Activated naive CD8-positive, alpha-beta T cell (primary cell): ENCODE measurements at regions not wholly inside any gene's neighbourhood (a gene's known extent, or its start where the extent isn't known, plus 50 kb on each side); places are given as distances from the start of the nearest gene placed in this dataset.
"Not testable (repeated sequence)": the region's sequence is repeated elsewhere in the genome, so short reads cannot be mapped to it uniquely, and the experiment has no call there.

Experiments
- H3K27ac Mint-ChIP-seq: one replicate; pipeline ENCODE4 v1.8.0; 2021; ENCODE audit warnings: mixed read lengths
- H3K27me3 Mint-ChIP-seq: one replicate; pipeline ENCODE4 v1.8.0; 2021; ENCODE audit warnings: mixed read lengths
- H3K36me3 Mint-ChIP-seq: one replicate; pipeline ENCODE4 v1.8.0; 2021; ENCODE audit warnings: mixed read lengths
- H3K4me1 Mint-ChIP-seq: one replicate; pipeline ENCODE4 v1.8.0; 2021; ENCODE audit warnings: low read depth, mixed read lengths
- H3K4me3 Mint-ChIP-seq: one replicate; pipeline ENCODE4 v1.8.0; 2021; ENCODE audit warnings: mild to moderate bottlenecking, mixed read lengths
- H3K9me3 Mint-ChIP-seq: one replicate; pipeline ENCODE4 v1.8.0; 2021; ENCODE audit warnings: low read depth, mixed read lengths

GRCh38 chr18:43950062-43950461 lies 672.8 kb upstream of the SYT4 start:
- no peaks in the 10 kb centered on the region for H3K36me3 Mint-ChIP-seq
- H3K4me3 Mint-ChIP-seq = no peak overlapping the region
- H3K4me1 Mint-ChIP-seq = no peaks in the 10 kb centered on the region
- no peaks in the 10 kb centered on the region for H3K27me3 Mint-ChIP-seq
- peaks cover 3% of the 10 kb centered on the region for H3K9me3 Mint-ChIP-seq
- H3K27ac Mint-ChIP-seq = no peak overlapping the region

GRCh38 chr18:43952398-43952797 lies 675.1 kb upstream of the SYT4 start:
- no peaks in the 10 kb centered on the region for H3K4me1 Mint-ChIP-seq
- no peak overlapping the region for H3K27ac Mint-ChIP-seq
- H3K36me3 Mint-ChIP-seq = no peaks in the 10 kb centered on the region
- no peak overlapping the region for H3K4me3 Mint-ChIP-seq
- no peaks in the 10 kb centered on the region for H3K27me3 Mint-ChIP-seq
- H3K9me3 Mint-ChIP-seq = peaks cover 3% of the 10 kb centered on the region

GRCh38 chr18:43961722-43962121 lies 684.4 kb upstream of the SYT4 start:
- Mint-ChIP-seq H3K4me1 (no peaks in the 10 kb centered on the region), H3K9me3 (no peaks in the 10 kb centered on the region), H3K27me3 (no peaks in the 10 kb centered on the region), H3K27ac (no peak overlapping the region), H3K4me3 (no peak overlapping the region), H3K36me3 (no peaks in the 10 kb centered on the region)

- Mint-ChIP-seq H3K9me3 (peaks cover 4% of the 10 kb centered on the region), H3K4me3 (no peak overlapping the region), H3K36me3 (no peaks in the 10 kb centered on the region), H3K27me3 (no peaks in the 10 kb centered on the region), H3K4me1 (no peaks in the 10 kb centered on the region), H3K27ac (no peak overlapping the region)
These were observed 687.4 kb upstream of the SYT4 start for GRCh38 chr18:43964666-43965065.

GRCh38 chr18:43965691-43966090 lies 688.4 kb upstream of the SYT4 start:
- no peak overlapping the region for H3K4me3 Mint-ChIP-seq
- H3K4me1 Mint-ChIP-seq = no peaks in the 10 kb centered on the region
- H3K27ac Mint-ChIP-seq = no peak overlapping the region
- peaks cover 4% of the 10 kb centered on the region for H3K9me3 Mint-ChIP-seq
- H3K36me3 Mint-ChIP-seq = no peaks in the 10 kb centered on the region
- no peaks in the 10 kb centered on the region for H3K27me3 Mint-ChIP-seq

- no peaks in the 10 kb centered on the region for H3K27me3 Mint-ChIP-seq
- no peak overlapping the region for H3K27ac Mint-ChIP-seq
- H3K4me3 Mint-ChIP-seq = no peak overlapping the region
- no peaks in the 10 kb centered on the region for H3K36me3 Mint-ChIP-seq
- peaks cover 4% of the 10 kb centered on the region for H3K9me3 Mint-ChIP-seq
- no peaks in the 10 kb centered on the region for H3K4me1 Mint-ChIP-seq
These were observed 693.4 kb upstream of the SYT4 start for GRCh38 chr18:43970656-43971055.

GRCh38 chr18:43978174-43978573 lies 700.9 kb upstream of the SYT4 start:
- Mint-ChIP-seq H3K36me3 (no peaks in the 10 kb centered on the region), H3K9me3 (peaks cover 15% of the 10 kb centered on the region), H3K27ac (no peak overlapping the region), H3K4me1 (no peaks in the 10 kb centered on the region), H3K4me3 (no peak overlapping the region), H3K27me3 (no peaks in the 10 kb centered on the region)

GRCh38 chr18:43982582-43982981 lies 698.1 kb upstream of the SETBP1 start:
- no peak overlapping the region for H3K27ac Mint-ChIP-seq
- peaks cover 25% of the 10 kb centered on the region for H3K9me3 Mint-ChIP-seq
- H3K4me3 Mint-ChIP-seq = no peak overlapping the region

GRCh38 chr18:43987061-43987460 lies 693.6 kb upstream of the SETBP1 start:
- H3K4me3 Mint-ChIP-seq, H3K36me3 Mint-ChIP-seq, H3K27ac Mint-ChIP-seq, H3K27me3 Mint-ChIP-seq, H3K4me1 Mint-ChIP-seq: not testable (repeated sequence)
- peaks cover 24% of the 10 kb centered on the region for H3K9me3 Mint-ChIP-seq

More at GRCh38 chr18:43982582-43982981, 698.1 kb upstream of the SETBP1 start:
- H3K4me1 Mint-ChIP-seq = no peaks in the 10 kb centered on the region
- no peaks in the 10 kb centered on the region for H3K36me3 Mint-ChIP-seq
- H3K27me3 Mint-ChIP-seq = no peaks in the 10 kb centered on the region

GRCh38 chr18:43992741-43993140 lies 687.9 kb upstream of the SETBP1 start:
- Mint-ChIP-seq H3K27me3 (no peaks in the 10 kb centered on the region), H3K36me3 (no peaks in the 10 kb centered on the region), H3K4me1 (no peaks in the 10 kb centered on the region)

GRCh38 chr18:43994381-43994780 lies 686.3 kb upstream of the SETBP1 start:
- Mint-ChIP-seq H3K9me3 (peaks cover 9% of the 10 kb centered on the region), H3K4me3 (no peak overlapping the region), H3K27ac (no peak overlapping the region), H3K4me1 (no peaks in the 10 kb centered on the region), H3K36me3 (no peaks in the 10 kb centered on the region), H3K27me3 (no peaks in the 10 kb centered on the region)

More at GRCh38 chr18:43992741-43993140, 687.9 kb upstream of the SETBP1 start:
- Mint-ChIP-seq H3K9me3 (peaks cover 14% of the 10 kb centered on the region), H3K4me3 (no peak overlapping the region), H3K27ac (no peak overlapping the region)

- H3K9me3 Mint-ChIP-seq = peaks cover 1% of the 10 kb centered on the region
- no peak overlapping the region for H3K27ac Mint-ChIP-seq
- H3K4me1 Mint-ChIP-seq = no peaks in the 10 kb centered on the region
- no peak overlapping the region for H3K4me3 Mint-ChIP-seq
- H3K27me3 Mint-ChIP-seq = no peaks in the 10 kb centered on the region
- no peaks in the 10 kb centered on the region for H3K36me3 Mint-ChIP-seq
These were observed 666.8 kb upstream of the SETBP1 start for GRCh38 chr18:44013871-44014270.

- Mint-ChIP-seq H3K4me1 (no peaks in the 10 kb centered on the region), H3K36me3 (no peaks in the 10 kb centered on the region), H3K9me3 (no peaks in the 10 kb centered on the region), H3K27me3 (no peaks in the 10 kb centered on the region), H3K27ac (no peak overlapping the region), H3K4me3 (no peak overlapping the region)
These were observed 655.3 kb upstream of the SETBP1 start for GRCh38 chr18:44025421-44025820.

- Mint-ChIP-seq H3K36me3 (no peaks in the 10 kb centered on the region), H3K27ac (no peak overlapping the region), H3K4me1 (no peaks in the 10 kb centered on the region), H3K27me3 (no peaks in the 10 kb centered on the region), H3K9me3 (peaks cover 7% of the 10 kb centered on the region), H3K4me3 (no peak overlapping the region)
These were observed 652.6 kb upstream of the SETBP1 start for GRCh38 chr18:44028109-44028508.

- Mint-ChIP-seq H3K4me1 (no peaks in the 10 kb centered on the region), H3K36me3 (no peaks in the 10 kb centered on the region), H3K4me3 (no peak overlapping the region), H3K27ac (no peak overlapping the region), H3K9me3 (peaks cover 7% of the 10 kb centered on the region), H3K27me3 (no peaks in the 10 kb centered on the region)
These were observed 649.6 kb upstream of the SETBP1 start for GRCh38 chr18:44031063-44031462.

GRCh38 chr18:44033144-44033701 lies 647.5 kb upstream of the SETBP1 start:
- peaks cover 7% of the 10 kb centered on the region for H3K9me3 Mint-ChIP-seq
- no peaks in the 10 kb centered on the region for H3K27me3 Mint-ChIP-seq
- no peak overlapping the region for H3K4me3 Mint-ChIP-seq
- H3K27ac Mint-ChIP-seq = no peak overlapping the region
- no peaks in the 10 kb centered on the region for H3K4me1 Mint-ChIP-seq
- H3K36me3 Mint-ChIP-seq = no peaks in the 10 kb centered on the region
